NB4 (cell line): ENCODE measurements at regions not wholly inside any gene's neighbourhood (a gene's known extent, or its start where the extent isn't known, plus 50 kb on each side); places are given as distances from the start of the nearest gene placed in this dataset.

Experiments
- CTCF ChIP-seq: IDR thresholded peaks from one replicate; pipeline ENCODE4 v1.5.1; 2012; ENCODE audit warnings: low read depth, low read length
- MAX ChIP-seq: IDR thresholded peaks from 2 replicates; pipeline ENCODE4 v1.6.1; 2011; ENCODE audit warnings: low read depth, low read length
- MYC ChIP-seq: IDR thresholded peaks from 2 replicates; pipeline ENCODE4 v1.6.1; 2011; ENCODE audit warnings: low read depth, low read length
- POLR2A ChIP-seq: IDR thresholded peaks from 2 replicates; pipeline ENCODE4 v1.6.1; 2011; ENCODE audit warnings: mild to moderate bottlenecking; ENCODE audit not compliant: insufficient read length; ENCODE audit errors: extremely low read depth

- no peak for TF ChIP-seq CTCF
- no peak for TF ChIP-seq MYC
- TF ChIP-seq POLR2A, result no peak
- TF ChIP-seq MAX, result no peak
These were observed 114.8 kb upstream of the PTPRK start for GRCh38 chr6:128635219-128635618.
